DMS114 treated with DMSO at 0.1 percent for 48 hours (cell line): ENCODE measurements at regions not wholly inside any gene's neighbourhood (a gene's known extent, or its start where the extent isn't known, plus 50 kb on each side); places are given as distances from the start of the nearest gene placed in this dataset.
"Not testable (repeated sequence)": the region's sequence is repeated elsewhere in the genome, so short reads cannot be mapped to it uniquely, and the experiment has no call there.

Source experiments
- DNase-seq: peaks from one replicate; lab custom pipeline; 2025; ENCODE audit not compliant: unreplicated experiment; lab: John Stamatoyannopoulos, UW

- no peak for DNase-seq
Observed at GRCh38 chr2:155913356-155913755, 419.2 kb downstream of the NR4A2 start.

- no peak for DNase-seq
Observed at GRCh38 chr2:155908567-155908966, 424.0 kb downstream of the NR4A2 start.

GRCh38 chr2:155907211-155907610 is 425.3 kb downstream of the NR4A2 start:
- no peak for DNase-seq

- DNase-seq, result no peak
Observed at GRCh38 chr2:155905657-155906056, 426.9 kb downstream of the NR4A2 start.

- no peak for DNase-seq
Observed at GRCh38 chr2:155904720-155905119, 427.8 kb downstream of the NR4A2 start.

- no peak for DNase-seq
Observed at GRCh38 chr2:155902635-155903034, 429.9 kb downstream of the NR4A2 start.

- no peak for DNase-seq
Observed at GRCh38 chr2:155895016-155895415, 437.5 kb downstream of the NR4A2 start.

GRCh38 chr2:155880382-155880781 is 452.1 kb downstream of the NR4A2 start:
- not testable (repeated sequence) for DNase-seq

- not testable (repeated sequence) for DNase-seq
Observed at GRCh38 chr2:155879900-155880299, 452.6 kb downstream of the NR4A2 start.

GRCh38 chr2:155872396-155872795 is 460.1 kb downstream of the NR4A2 start:
- DNase-seq, result no peak

GRCh38 chr2:155871940-155872339 is 460.6 kb downstream of the NR4A2 start:
- no peak for DNase-seq

GRCh38 chr2:155867564-155867963 is 465.0 kb downstream of the NR4A2 start:
- DNase-seq, result no peak

- DNase-seq, result no peak
Observed at GRCh38 chr2:155866477-155866876, 466.0 kb downstream of the NR4A2 start.

GRCh38 chr2:155852156-155852555 is 480.4 kb downstream of the NR4A2 start:
- DNase-seq, result no peak

GRCh38 chr2:155846259-155846658 is 486.3 kb downstream of the NR4A2 start:
- no peak for DNase-seq

GRCh38 chr2:155844461-155844860 is 488.1 kb downstream of the NR4A2 start:
- no peak for DNase-seq

GRCh38 chr2:155842103-155842502 is 490.4 kb downstream of the NR4A2 start:
- no peak for DNase-seq

- DNase-seq, result no peak
Observed at GRCh38 chr2:155841442-155841841, 491.1 kb downstream of the NR4A2 start.

- DNase-seq, result no peak
Observed at GRCh38 chr2:155840661-155841060, 491.9 kb downstream of the NR4A2 start.

- DNase-seq, result no peak
Observed at GRCh38 chr2:155839991-155840390, 492.5 kb downstream of the NR4A2 start.

GRCh38 chr2:155839436-155839835 is 493.1 kb downstream of the NR4A2 start:
- DNase-seq, result no peak

GRCh38 chr2:155836439-155836838 is 496.1 kb downstream of the NR4A2 start:
- no peak for DNase-seq

GRCh38 chr2:155830817-155831579 is 501.5 kb downstream of the NR4A2 start:
- no peak for DNase-seq
